Pancreas (tissue), 10 donors: ENCODE measurements at regions not wholly inside any gene's neighbourhood (a gene's known extent, or its start where the extent isn't known, plus 50 kb on each side); places are given as distances from the start of the nearest gene placed in this dataset.

ENCODE experiments used
- ATAC-seq, 4 donors: fragments of 200-7000 bp; cut with Tn5 transposase; one replicate each; pipeline versions ENCODE4 v1.8.0 to v1.9.1; 2020; ENCODE audit warnings: mild to moderate bottlenecking in 4 of 4, moderate library complexity in 4 of 4
- DNase-seq, 6 donors: peaks; one replicate each; pipeline ENCODE4 v3.0.0-alpha.2; 2020
- FAIRE-seq: peaks from 2 replicates; lab custom pipeline; 2012; peaks lifted over from hg19 to GRCh38; lab: Jason Lieb, UNC
- H3K27ac ChIP-seq, 4 donors: fragments of 200-600 bp; sonication (generic); 1 replicate in 3 of 4; 2 replicates in 1 of 4; pipeline versions ENCODE4 v1.5.0 to v1.8.0; 2020
- H3K27me3 ChIP-seq, 4 donors: fragments of 200-600 bp; one replicate each; pipeline ENCODE4 v1.8.0; 2021
- H3K36me3 ChIP-seq, 3 donors: fragments of 200-600 bp; sonication (generic) in 1 of 3; one replicate each; pipeline versions ENCODE4 v1.5.0 to v1.8.0; 2020 to 2021
- H3K4me1 ChIP-seq, 3 donors: fragments of 200-600 bp; one replicate each; pipeline ENCODE4 v1.8.0; 2021
- H3K4me3 ChIP-seq, 4 donors: fragments of 200-600 bp; sonication (generic) in 2 of 4; one replicate each; pipeline versions ENCODE4 v1.5.0 to v1.8.0; 2020 to 2021
- H3K9me3 ChIP-seq, 4 donors: fragments of 200-600 bp; one replicate each; pipeline ENCODE4 v1.8.0; 2021
- WGBS, 2 donors: extraction: QIAGEN DNeasy Blood & Tissue Kit; methylation state at CpG; one replicate each; pipeline ENCODE4 v1.1.7; 2013; 5-methylcytosine and 5-hydroxymethylcytosine counted together
- intact Hi-C, 3 donors: fragments of 100-400 bp; cut with DNase I; formaldehyde crosslinking; loops; one replicate each; pipeline versions ENCODE4 v1.11.1 to v1.14.2; 2022
- TF ChIP-seq, protein P1 (sequence below), 4 donors: fragments of 200-600 bp; sonication (generic) in 3 of 4; IDR thresholded peaks; one replicate each; pipeline versions ENCODE4 v1.5.0 to v1.8.0; 2021; ENCODE audit warnings: antibody characterized with exemption in 4 of 4
- donor health status: healthy with polysubstance abuse.
- donor health status: DM: no; HTN: no; CAD: no; lungs with moderate emphysema.
- donor health status: DM: no; HTN: no; CAD: no.
- donor health status: control.
- donor health status: control.
- donor health status: Bipolar disorder and iron deficiency.
- donor health status: DM: yes; HTN: yes; CAD: no.
- donor health status: DM: no; HTN: no; CAD: no.
- donor health status: DM: no; HTN: no; CAD: no.
- donor health status: DM: yes; HTN: yes; CAD: no.

DNA sequence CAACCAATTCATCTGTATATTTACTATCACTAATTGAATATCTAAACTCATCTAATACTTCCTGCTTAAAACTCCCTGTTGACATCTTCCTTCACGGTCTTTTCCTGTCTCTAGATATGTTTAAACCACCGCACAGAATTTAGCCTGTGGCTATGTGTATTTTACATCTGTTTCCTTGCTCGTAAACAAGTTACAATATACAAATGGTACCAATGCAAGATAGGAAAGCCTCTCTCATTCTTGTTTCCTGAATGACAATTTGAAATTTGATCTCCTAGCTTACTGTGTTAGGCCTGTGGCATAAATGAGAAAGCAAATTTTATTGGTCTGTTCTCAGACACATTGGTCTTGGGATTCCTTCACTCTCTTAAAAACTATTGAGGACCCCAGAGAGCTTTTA lies 89.7 kb upstream of the PCDH7 start:
- WGBS, 2 donors, result 76 to 81% methylated on average over 3 of the region's 3 CpGs
- DNase-seq (no peak), FAIRE-seq (no peak), ATAC-seq (no peak)
- TF ChIP-seq, protein P1, sequence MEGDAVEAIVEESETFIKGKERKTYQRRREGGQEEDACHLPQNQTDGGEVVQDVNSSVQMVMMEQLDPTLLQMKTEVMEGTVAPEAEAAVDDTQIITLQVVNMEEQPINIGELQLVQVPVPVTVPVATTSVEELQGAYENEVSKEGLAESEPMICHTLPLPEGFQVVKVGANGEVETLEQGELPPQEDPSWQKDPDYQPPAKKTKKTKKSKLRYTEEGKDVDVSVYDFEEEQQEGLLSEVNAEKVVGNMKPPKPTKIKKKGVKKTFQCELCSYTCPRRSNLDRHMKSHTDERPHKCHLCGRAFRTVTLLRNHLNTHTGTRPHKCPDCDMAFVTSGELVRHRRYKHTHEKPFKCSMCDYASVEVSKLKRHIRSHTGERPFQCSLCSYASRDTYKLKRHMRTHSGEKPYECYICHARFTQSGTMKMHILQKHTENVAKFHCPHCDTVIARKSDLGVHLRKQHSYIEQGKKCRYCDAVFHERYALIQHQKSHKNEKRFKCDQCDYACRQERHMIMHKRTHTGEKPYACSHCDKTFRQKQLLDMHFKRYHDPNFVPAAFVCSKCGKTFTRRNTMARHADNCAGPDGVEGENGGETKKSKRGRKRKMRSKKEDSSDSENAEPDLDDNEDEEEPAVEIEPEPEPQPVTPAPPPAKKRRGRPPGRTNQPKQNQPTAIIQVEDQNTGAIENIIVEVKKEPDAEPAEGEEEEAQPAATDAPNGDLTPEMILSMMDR (IDR thresholded peaks at IDR 0.05), result no peak
- H3K4me3 ChIP-seq, result no peak overlapping the region
- intact Hi-C loops, result no loop called here
- no peak overlapping the region for H3K27ac ChIP-seq
- H3K36me3 ChIP-seq, result no peaks in the 10 kb centered on the region
- H3K27me3 ChIP-seq, result peaks cover 0 to 4% (median 0%) of the 10 kb centered on the region in 4 donors
- H3K4me1 ChIP-seq, result no peaks in the 10 kb centered on the region
- no peaks in the 10 kb centered on the region for H3K9me3 ChIP-seq

DNA sequence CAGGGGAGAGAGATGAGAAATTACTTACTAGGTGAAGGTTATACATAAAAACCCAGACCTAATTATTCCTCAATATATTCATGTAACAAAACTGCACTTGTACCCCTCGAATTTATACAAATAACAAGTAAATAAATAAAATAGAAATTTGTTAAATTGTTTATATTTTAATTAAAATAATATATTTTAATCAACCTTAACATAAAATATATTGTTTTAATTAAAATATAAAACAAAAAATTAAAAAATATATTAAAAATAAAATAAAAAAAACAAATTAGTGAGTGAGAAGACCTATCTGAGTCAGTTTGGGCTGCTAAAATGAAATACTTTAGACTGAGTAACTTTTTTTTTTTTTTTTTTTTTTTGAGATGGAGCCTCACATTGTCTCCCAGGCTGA lies 87.4 kb upstream of the PCDH7 start:
- FAIRE-seq, result peak; percentile 56
- no peak for ATAC-seq
- H3K4me1 ChIP-seq, result no peaks in the 10 kb centered on the region
- peaks cover 0 to 4% (median 0%) of the 10 kb centered on the region in 4 donors for H3K27me3 ChIP-seq
- TF ChIP-seq, protein P1 (IDR thresholded peaks at IDR 0.05), result no peak
- intact Hi-C loops, result no loop called here
- no peak overlapping the region for H3K27ac ChIP-seq
- no peaks in the 10 kb centered on the region for H3K36me3 ChIP-seq
- WGBS, 2 donors, result 62 to 77% methylated on average over 1 of the region's 1 CpG
- H3K4me3 ChIP-seq, result no peak overlapping the region
- no peaks in the 10 kb centered on the region for H3K9me3 ChIP-seq
- DNase-seq, result no peak

DNA sequence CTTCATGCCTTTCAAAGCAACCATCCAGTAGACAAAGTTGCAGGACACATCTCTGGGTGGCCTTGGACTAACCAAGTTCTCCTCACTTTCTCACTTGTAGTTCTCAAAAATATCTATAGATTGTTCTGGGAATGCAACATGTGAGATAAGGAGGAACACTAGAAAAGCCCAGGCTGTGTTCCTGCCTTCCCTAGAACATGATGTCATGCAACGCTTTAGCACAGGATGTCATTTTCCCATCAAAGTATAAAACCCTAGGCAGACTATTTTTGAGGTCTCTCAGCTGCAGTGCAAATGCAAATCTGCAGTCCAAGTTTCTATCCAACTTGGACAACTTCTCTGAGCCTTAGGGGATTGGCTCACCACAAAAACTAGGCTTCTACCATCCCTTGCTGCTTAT lies 78.8 kb upstream of the PCDH7 start:
- no peaks in the 10 kb centered on the region for H3K27me3 ChIP-seq
- no peak for DNase-seq
- no peaks in the 10 kb centered on the region for H3K9me3 ChIP-seq
- no peaks in the 10 kb centered on the region for H3K36me3 ChIP-seq
- intact Hi-C loops, result no loop called here
- no peak overlapping the region for H3K27ac ChIP-seq
- H3K4me3 ChIP-seq, result no peak overlapping the region
- peak; percentile 54 to 62 (median 58) for ATAC-seq
- FAIRE-seq, result no peak
- H3K4me1 ChIP-seq, result peaks cover 8 to 15% (median 15%) of the 10 kb centered on the region in 3 donors
- TF ChIP-seq, protein P1 (IDR thresholded peaks at IDR 0.05), result no peak
- WGBS, 2 donors, result 38 to 39% methylated on average over 1 of the region's 1 CpG

DNA sequence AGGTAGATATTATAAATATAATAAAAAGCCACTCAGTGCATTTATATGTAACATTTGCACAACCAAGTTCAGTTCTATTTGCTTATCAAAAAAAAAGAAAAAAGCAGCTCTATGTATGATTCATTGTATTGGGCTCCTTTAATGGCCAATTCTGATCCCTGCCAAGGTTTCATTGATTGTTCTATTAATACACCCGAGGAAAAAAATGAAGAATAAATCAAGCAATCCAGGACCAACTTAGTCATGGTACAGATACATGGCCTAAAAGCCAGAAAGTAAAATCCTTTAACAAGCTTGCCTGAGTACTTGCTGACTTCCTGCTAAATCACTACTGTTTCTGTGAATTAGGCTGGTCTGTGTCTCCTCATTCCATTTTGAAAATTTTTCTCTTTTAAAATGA lies 77.6 kb upstream of the PCDH7 start:
- no peak overlapping the region for H3K4me3 ChIP-seq
- peaks cover 8 to 15% (median 15%) of the 10 kb centered on the region in 3 donors for H3K4me1 ChIP-seq
- FAIRE-seq (no peak), ATAC-seq (peak; percentile 88 to 95 (median 95)), DNase-seq (peak in 2 of 6 donors; percentile 16 to 25)
- no peak overlapping the region for H3K27ac ChIP-seq
- WGBS, 2 donors, result 0 to 7% methylated on average over 1 of the region's 1 CpG
- no peaks in the 10 kb centered on the region for H3K9me3 ChIP-seq
- no peaks in the 10 kb centered on the region for H3K36me3 ChIP-seq
- TF ChIP-seq, protein P1 (IDR thresholded peaks at IDR 0.05), result no peak
- no peaks in the 10 kb centered on the region for H3K27me3 ChIP-seq
- intact Hi-C loops, result no loop called here

DNA sequence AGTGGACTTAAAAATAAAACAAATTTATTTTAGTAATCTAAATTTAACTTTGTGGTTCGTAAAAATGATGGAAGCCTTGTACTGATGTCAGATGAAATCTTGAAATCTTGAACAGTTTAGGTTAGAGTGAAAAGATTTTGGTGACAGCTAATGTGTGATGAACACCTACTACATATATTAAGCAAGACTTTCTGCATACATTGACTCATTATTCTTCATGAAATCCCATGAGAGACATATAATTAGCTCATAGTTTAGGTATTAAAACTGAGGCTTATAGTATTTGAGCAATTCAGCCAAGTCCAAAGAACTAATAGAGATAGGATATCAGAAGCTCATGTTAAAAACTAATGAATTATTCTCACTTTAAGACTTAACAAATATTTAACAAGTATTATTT lies 66.9 kb upstream of the PCDH7 start:
- DNase-seq, result no peak
- ATAC-seq, result no peak
- intact Hi-C loops, result no loop called here
- H3K36me3 ChIP-seq, result no peaks in the 10 kb centered on the region
- H3K4me1 ChIP-seq, result no peaks in the 10 kb centered on the region
- no peak for FAIRE-seq
- H3K27me3 ChIP-seq, result no peaks in the 10 kb centered on the region
- H3K9me3 ChIP-seq, result no peaks in the 10 kb centered on the region
- no peak overlapping the region for H3K4me3 ChIP-seq
- WGBS, 2 donors, result 25 to 35% methylated on average over 1 of the region's 1 CpG
- H3K27ac ChIP-seq, result no peak overlapping the region
- TF ChIP-seq, protein P1 (IDR thresholded peaks at IDR 0.05), result no peak
